B cell (primary cell): ENCODE measurements at regions not wholly inside any gene's neighbourhood (a gene's known extent, or its start where the extent isn't known, plus 50 kb on each side); places are given as distances from the start of the nearest gene placed in this dataset.

Experiments used
- ATAC-seq: fragments of 200-7000 bp; cut with Tn5 transposase; one replicate; pipeline ENCODE4 v1.10.0; 2021; ENCODE audit warnings: low read depth, mild to moderate bottlenecking, moderate number of reproducible peaks, moderate library complexity
- CTCF ChIA-PET: fragments of 350-600 bp; sonication (Branson Sonifier 250); formaldehyde crosslinking; loops from one replicate; lab custom pipeline; 2021; ENCODE audit warnings: antibody characterized with exemption, inconsistent platforms; lab: Charles Lee
- POLR2A ChIA-PET: fragments of 350-600 bp; sonication (Branson Sonifier 250); formaldehyde crosslinking; loops from one replicate; lab custom pipeline; 2021; ENCODE audit warnings: antibody characterized with exemption; lab: Charles Lee
- DNase-seq: peaks from one replicate; pipeline ENCODE4 v3.0.0; 2013
- H2AFZ ChIP-seq: 2 replicates; pipeline ENCODE4 v1.6.1; 2012; ENCODE audit warnings: mild to moderate bottlenecking, low read depth, low read length; ENCODE audit not compliant: insufficient read depth, poor library complexity, severe bottlenecking
- H3K27ac ChIP-seq, 2 donors: 1 replicate in 1 of 2; 2 replicates in 1 of 2; pipeline ENCODE4 v1.5.1; 2012 to 2013; ENCODE audit warnings: low read length in 2 of 2, mild to moderate bottlenecking in 2 of 2, moderate library complexity in 1 of 2
- H3K27me3 ChIP-seq, 4 experiments: fragments of 200-600 bp in 1 of 4; sonication (generic) in 1 of 4; replicated peaks in 1 of 4; 1 replicate in 2 of 4; 2 replicates in 2 of 4; pipeline versions ENCODE4 v1.6.1 to v1.7.0; 2013 to 2016; ENCODE audit warnings: low read length in 3 of 4, mild to moderate bottlenecking in 2 of 4, mixed read lengths in 1 of 4, moderate library complexity in 1 of 4; ENCODE audit not compliant: insufficient read depth in 4 of 4, control insufficient read depth in 3 of 4; ENCODE audit errors: control extremely low read depth in 1 of 4
- H3K36me3 ChIP-seq, 2 experiments: replicated peaks in 1 of 2; 1 replicate in 1 of 2; 2 replicates in 1 of 2; pipeline versions ENCODE4 v1.6.1 to v1.7.1; 2013; ENCODE audit warnings: low read length in 1 of 2; ENCODE audit not compliant: insufficient read depth in 2 of 2, control insufficient read depth in 1 of 2; ENCODE audit errors: control extremely low read depth in 1 of 2, extremely low read depth in 1 of 2
- H3K4me1 ChIP-seq, 2 donors: fragments of 200-600 bp in 1 of 2; sonication (generic) in 1 of 2; 1 replicate in 1 of 2; 2 replicates in 1 of 2; pipeline versions ENCODE4 v1.5.1 to v1.6.1; 2013 to 2017; ENCODE audit warnings: low read length in 2 of 2; ENCODE audit not compliant: control insufficient read depth in 2 of 2, insufficient read depth in 2 of 2
- H3K4me2 ChIP-seq: replicated peaks from 2 replicates; pipeline ENCODE3; 2012; ENCODE audit warnings: mild to moderate bottlenecking, low read depth, low read length; ENCODE audit not compliant: poor library complexity, severe bottlenecking
- H3K4me3 ChIP-seq, 5 experiments: fragments of 200-600 bp in 1 of 5; sonication (generic) in 1 of 5; 1 replicate in 3 of 5; 2 replicates in 2 of 5; pipeline versions ENCODE4 v1.5.1 to v1.7.0; 2011 to 2016; ENCODE audit warnings: low read length in 4 of 5, mild to moderate bottlenecking in 4 of 5, low read depth in 2 of 5, control low read depth in 1 of 5, moderate library complexity in 1 of 5; ENCODE audit not compliant: insufficient read depth in 1 of 5; ENCODE audit errors: control extremely low read depth in 1 of 5, extremely low read depth in 1 of 5
- H3K79me2 ChIP-seq: fragments of 200-600 bp; sonication (generic); one replicate; pipeline ENCODE4 v1.6.0; 2016; ENCODE audit warnings: low read length; ENCODE audit not compliant: control insufficient read depth, insufficient read depth
- H3K9ac ChIP-seq: fragments of 200-600 bp; sonication (generic); 2 replicates; pipeline ENCODE4 v1.6.1; 2017; ENCODE audit warnings: mild to moderate bottlenecking, low read length, moderate library complexity
- H3K9me3 ChIP-seq, 3 donors: one replicate each; pipeline versions ENCODE4 v1.6.1 to v1.7.1; 2013; ENCODE audit warnings: low read length in 2 of 3; ENCODE audit not compliant: control insufficient read depth in 2 of 3, insufficient read depth in 1 of 3; ENCODE audit errors: control extremely low read depth in 1 of 3
- H4K20me1 ChIP-seq: 2 replicates; pipeline ENCODE4 v1.6.0; 2012; ENCODE audit warnings: mild to moderate bottlenecking, low read length; ENCODE audit not compliant: insufficient read depth, control insufficient read depth, poor library complexity, severe bottlenecking
- H3K27ac Mint-ChIP-seq: one replicate; pipeline ENCODE4 v1.8.0; 2021; ENCODE audit warnings: mixed read lengths
- H3K27me3 Mint-ChIP-seq: one replicate; pipeline ENCODE4 v1.8.0; 2021; ENCODE audit warnings: mixed read lengths
- H3K4me1 Mint-ChIP-seq: one replicate; pipeline ENCODE4 v1.8.0; 2021; ENCODE audit warnings: mixed read lengths
- H3K4me3 Mint-ChIP-seq: one replicate; pipeline ENCODE4 v1.8.0; 2021; ENCODE audit warnings: mixed read lengths
- H3K9me3 Mint-ChIP-seq: one replicate; pipeline ENCODE4 v1.8.0; 2022; ENCODE audit warnings: mixed read lengths; ENCODE audit not compliant: insufficient read depth
- CTCF ChIP-seq: fragments of 200-600 bp; IDR thresholded peaks from one replicate; pipeline ENCODE4 v1.8.0; 2022; ENCODE audit warnings: antibody characterized with exemption, mild to moderate bottlenecking
- EZH2 ChIP-seq: IDR thresholded peaks from 2 replicates; pipeline ENCODE4 v1.6.1; 2012; ENCODE audit warnings: borderline replicate concordance, low read depth, mild to moderate bottlenecking, moderate library complexity, low read length; ENCODE audit not compliant: insufficient read depth, poor library complexity, severe bottlenecking
- WGBS: methylation state at CpG from one replicate; pipeline ENCODE4 v1.1.5; 2013; ENCODE audit warnings: missing lambda C conversion rate; ENCODE audit not compliant: insufficient coverage; 5-methylcytosine and 5-hydroxymethylcytosine counted together
- intact Hi-C: fragments of 100-400 bp; cut with micrococcal nuclease; formaldehyde crosslinking; loops from one replicate; pipeline ENCODE4 v1.10.0; 2022

- Histone ChIP-seq H3K79me2 (no peaks in the 10 kb centered on the region), H3K36me3 (no peaks in the 10 kb centered on the region), H3K4me2 (no peak overlapping the region), H4K20me1 (no peaks in the 10 kb centered on the region), H3K9me3 (peaks cover 0 to 2% (median 0%) of the 10 kb centered on the region in 3 donors), H3K27ac (no peak overlapping the region), H3K4me3 (no peak overlapping the region), H2AFZ (no peak overlapping the region), H3K27me3 (peaks cover 0 to 7% (median 0%) of the 10 kb centered on the region in 4 experiments), H3K4me1 (no peaks in the 10 kb centered on the region), H3K9ac (no peak overlapping the region)
- ChIA-PET CTCF (no interaction called here), POLR2A (no interaction called here)
- TF ChIP-seq EZH2: no peak
- no peak for TF ChIP-seq CTCF
- intact Hi-C loops: no loop called here
- H3K27ac Mint-ChIP-seq: no peak overlapping the region
- WGBS: 93% methylated on average over 11 of the region's 12 CpGs
- H3K27me3 Mint-ChIP-seq: peaks cover 21% of the 10 kb centered on the region
- DNase-seq: no peak
- ATAC-seq: no peak
- H3K9me3 Mint-ChIP-seq: no peaks in the 10 kb centered on the region
- no peaks in the 10 kb centered on the region for H3K4me1 Mint-ChIP-seq
- H3K4me3 Mint-ChIP-seq: no peak overlapping the region
Observed at GRCh38 chr16:26667307-26667706, 399.4 kb upstream of the C16orf82 start.

GRCh38 chr16:26668026-26668425 lies 398.7 kb upstream of the C16orf82 start:
- DNase-seq (no peak), ATAC-seq (no peak)
- no peaks in the 10 kb centered on the region for H3K4me1 ChIP-seq
- no peak overlapping the region for H2AFZ ChIP-seq
- intact Hi-C loops: no loop called here
- WGBS: 74% methylated on average over 3 of the region's 8 CpGs
- no peaks in the 10 kb centered on the region for H3K4me1 Mint-ChIP-seq
- TF ChIP-seq CTCF (no peak), EZH2 (no peak)
- no peak overlapping the region for H3K27ac ChIP-seq
- no peak overlapping the region for H3K9ac ChIP-seq
- H3K9me3 ChIP-seq: peaks cover 0 to 4% (median 0%) of the 10 kb centered on the region in 3 donors
- ChIA-PET CTCF (no interaction called here), POLR2A (no interaction called here)
- H3K36me3 ChIP-seq: no peaks in the 10 kb centered on the region
- peaks cover 18% of the 10 kb centered on the region for H3K27me3 Mint-ChIP-seq
- H3K27me3 ChIP-seq: peaks cover 0 to 7% (median 0%) of the 10 kb centered on the region in 4 experiments
- H4K20me1 ChIP-seq: no peaks in the 10 kb centered on the region
- peaks cover 2% of the 10 kb centered on the region for H3K9me3 Mint-ChIP-seq
- no peak overlapping the region for H3K27ac Mint-ChIP-seq
- H3K4me3 ChIP-seq: no peak overlapping the region
- H3K4me2 ChIP-seq: no peak overlapping the region
- H3K4me3 Mint-ChIP-seq: no peak overlapping the region
- no peaks in the 10 kb centered on the region for H3K79me2 ChIP-seq
